GM12878 (cell line): ENCODE measurements at regions not wholly inside any gene's neighbourhood (a gene's known extent, or its start where the extent isn't known, plus 50 kb on each side); places are given as distances from the start of the nearest gene placed in this dataset.
"Not testable (repeated sequence)": the region's sequence is repeated elsewhere in the genome, so short reads cannot be mapped to it uniquely, and the experiment has no call there.

Experiments used
- ATAC-seq: fragments of 200-7000 bp; cut with Tn5 transposase; 3 replicates; pipeline ENCODE4 v1.9.1; 2020; ENCODE audit warnings: mild to moderate bottlenecking, moderate library complexity
- BruUV-seq: library from RNA; stranded (reverse); fragments of 400-500 nt; replicated peaks from 2 replicates; lab custom pipeline; 2021; lab: Mats Ljungman, UMichigan
- CTCF ChIA-PET: fragments of 300-600 bp; sonication (Branson Sonifier 250); formaldehyde crosslinking; extraction: SDS; loops from one replicate; lab custom pipeline; 2021; ENCODE audit warnings: inconsistent platforms; lab: Yijun Ruan, JAX
- POLR2A ChIA-PET: fragments of 350-600 bp; formaldehyde crosslinking; extraction: SDS; loops from one replicate; lab custom pipeline; 2021; ENCODE audit warnings: inconsistent platforms; lab: Charles Lee
- RAD21 ChIA-PET: fragments of 300-600 bp; sonication (Branson Sonifier 250); formaldehyde crosslinking; loops from one replicate; lab custom pipeline; 2023; ENCODE audit warnings: antibody characterized with exemption; ENCODE audit not compliant: unreplicated experiment; lab: Charles Lee
- SMC1A ChIA-PET: fragments of 300-600 bp; sonication (Branson Sonifier 250); formaldehyde crosslinking; loops from one replicate; lab custom pipeline; 2023; ENCODE audit not compliant: unreplicated experiment, uncharacterized antibody; lab: Charles Lee
- DNase-seq: peaks from one replicate; pipeline ENCODE4 v3.0.0-alpha.2; 2011; ENCODE audit warnings: low read depth, low spot score
- FAIRE-seq: peaks from 3 replicates; lab custom pipeline; 2011; peaks lifted over from hg19 to GRCh38; lab: Jason Lieb, UNC
- H2AFZ ChIP-seq: 2 replicates; pipeline ENCODE4 v1.6.0; 2011; ENCODE audit warnings: low read depth, low read length, control low read depth; ENCODE audit not compliant: control insufficient read depth
- H3K27ac ChIP-seq: 2 replicates; pipeline ENCODE4 v1.5.1; 2011; ENCODE audit warnings: control low read depth; ENCODE audit not compliant: control insufficient read depth, insufficient read depth
- H3K27me3 ChIP-seq, 2 experiments: replicated peaks in 1 of 2; 2 replicates each; pipeline versions ENCODE4 v1.6.0 to v1.6.1; 2011; ENCODE audit warnings: low read length in 1 of 2; ENCODE audit not compliant: control insufficient read depth in 2 of 2, insufficient read depth in 2 of 2
- H3K36me3 ChIP-seq, 2 experiments: 2 replicates each; pipeline ENCODE4 v1.5.1; 2011; ENCODE audit warnings: low read length in 1 of 2; ENCODE audit not compliant: control insufficient read depth in 2 of 2, insufficient read depth in 2 of 2
- H3K4me1 ChIP-seq: 2 replicates; pipeline ENCODE4 v1.6.1; 2011; ENCODE audit warnings: mild to moderate bottlenecking, low read length, moderate library complexity, mixed read lengths; ENCODE audit not compliant: control insufficient read depth, insufficient read depth
- H3K4me2 ChIP-seq: 2 replicates; pipeline ENCODE4 v1.6.0; 2011; ENCODE audit warnings: control low read depth; ENCODE audit not compliant: control insufficient read depth, insufficient read depth
- H3K4me3 ChIP-seq: fragments of 200-600 bp; sonication (generic); 2 replicates; pipeline ENCODE4 v1.5.1; 2016
- H3K79me2 ChIP-seq: 2 replicates; pipeline ENCODE4 v1.6.0; 2011; ENCODE audit warnings: low read length; ENCODE audit not compliant: control insufficient read depth, insufficient read depth
- H3K9ac ChIP-seq: 2 replicates; pipeline ENCODE4 v1.8.0; 2011; ENCODE audit warnings: low read length, control low read depth, mixed read lengths; ENCODE audit not compliant: control insufficient read depth, insufficient read depth
- H3K9me3 ChIP-seq: replicated peaks from 3 replicates; pipeline ENCODE4 v1.5.1; 2011; ENCODE audit warnings: mild to moderate bottlenecking, low read length; ENCODE audit not compliant: control insufficient read depth, insufficient read depth
- H4K20me1 ChIP-seq: 2 replicates; pipeline ENCODE4 v1.6.0; 2011; ENCODE audit not compliant: control insufficient read depth, insufficient read depth
- EGR1 ChIP-seq, 2 experiments: IDR thresholded peaks; 1 replicate in 1 of 2; 2 replicates in 1 of 2; pipeline ENCODE4 v1.6.1; 2011 to 2012; ENCODE audit warnings: low read depth in 2 of 2, low read length in 2 of 2, borderline replicate concordance in 1 of 2, mild to moderate bottlenecking in 1 of 2, moderate library complexity in 1 of 2
- IRF3 ChIP-seq: fragments of 450-650 bp; IDR thresholded peaks from 2 replicates; pipeline ENCODE4 v1.6.1; 2014; ENCODE audit warnings: mild to moderate bottlenecking
- MLLT1 ChIP-seq: fragments of 450-650 bp; IDR thresholded peaks from 2 replicates; pipeline ENCODE4 v1.6.1; 2016; ENCODE audit warnings: mild to moderate bottlenecking
- NR2F1 ChIP-seq: fragments of 450-650 bp; conservative IDR thresholded peaks from 2 replicates; pipeline ENCODE4 v1.6.1; 2017; ENCODE audit warnings: mild to moderate bottlenecking
- RB1 ChIP-seq: fragments of 450-650 bp; formaldehyde crosslinking; IDR thresholded peaks from 2 replicates; pipeline ENCODE4 v1.6.1; 2017; ENCODE audit warnings: mild to moderate bottlenecking, borderline replicate concordance
- REST ChIP-seq: IDR thresholded peaks from 2 replicates; pipeline ENCODE4 v1.6.1; 2012; ENCODE audit warnings: mild to moderate bottlenecking, low read depth, low read length
- SPI1 ChIP-seq: IDR thresholded peaks from 2 replicates; pipeline ENCODE4 v1.6.1; 2011; ENCODE audit warnings: low read depth, mild to moderate bottlenecking, low read length, moderate library complexity, borderline replicate concordance; ENCODE audit not compliant: insufficient read depth
- ZNF207 ChIP-seq: fragments of 450-650 bp; IDR thresholded peaks from 2 replicates; pipeline ENCODE4 v1.6.1; 2014; ENCODE audit warnings: antibody characterized with exemption, mild to moderate bottlenecking, borderline replicate concordance
- WGBS: methylation state at CpG from one replicate; pipeline ENCODE4 v1.1.6; 2016; ENCODE audit warnings: low lambda C conversion rate; ENCODE audit not compliant: insufficient replicate concordance, insufficient coverage; ENCODE audit errors: missing lambda C conversion rate; 5-methylcytosine and 5-hydroxymethylcytosine counted together
- in situ Hi-C: fragments of 300-500 bp; cut with MboI; formaldehyde crosslinking; loops from 9 replicates; pipeline ENCODE4 v1.14.3; 2018; ENCODE audit warnings: mixed read lengths
- intact Hi-C: fragments of 100-400 bp; cut with micrococcal nuclease; formaldehyde crosslinking; loops from one replicate; pipeline ENCODE4 v1.14.2; 2022; ENCODE audit not compliant: unreplicated experiment

- H3K79me2 ChIP-seq, H3K4me2 ChIP-seq, DNase-seq, H3K36me3 ChIP-seq, intact Hi-C loops, CTCF ChIA-PET, H3K27me3 ChIP-seq, H4K20me1 ChIP-seq, H3K4me1 ChIP-seq, H3K4me3 ChIP-seq, BruUV-seq, in situ Hi-C loops, H3K27ac ChIP-seq, SMC1A ChIA-PET, RAD21 ChIA-PET, POLR2A ChIA-PET, H3K9me3 ChIP-seq, H2AFZ ChIP-seq, ATAC-seq, H3K9ac ChIP-seq, FAIRE-seq: not testable (repeated sequence)
- TF ChIP-seq SPI1, result peak; percentile 15; the same call in 1 of the 2 replicates
- WGBS, result 19% methylated on average over 11 of the region's 11 CpGs
Measured at GRCh38 chr2:106330384-106331261, 136.5 kb upstream of the UXS1 start.

GRCh38 chr2:106323337-106324013, 129.4 kb upstream of the UXS1 start:
- SMC1A ChIA-PET, result interaction anchor here (1.2 kb wide), 1 partner anchor 18 kb away, joined by 3 read pairs; no protein-coding TSS in a partner anchor
- RAD21 ChIA-PET, result no interaction called here
- intact Hi-C loops (no loop called here), in situ Hi-C loops (no loop called here)
- BruUV-seq, result no TSS peak
- Histone ChIP-seq H4K20me1 (no peaks in the 10 kb centered on the region), H3K36me3 (no peaks in the 10 kb centered on the region), H3K4me1 (no peaks in the 10 kb centered on the region), H3K9ac (no peak overlapping the region), H3K9me3 (no peaks in the 10 kb centered on the region), H3K27me3 (peaks cover 0 to 2% of the 10 kb centered on the region in 2 experiments; a peak in 1 of 4 replicates), H3K4me2 (no peak overlapping the region), H3K4me3 (no peak overlapping the region), H2AFZ (no peak overlapping the region), H3K27ac (no peak overlapping the region), H3K79me2 (no peaks in the 10 kb centered on the region)
- 60% methylated on average over 10 of the region's 10 CpGs for WGBS
- ATAC-seq (no peak), FAIRE-seq (no peak), DNase-seq (no peak)
- CTCF ChIA-PET, result interaction anchor here (0.9 kb wide), 1 partner anchor 26 kb away, joined by 3 read pairs; no protein-coding TSS in a partner anchor
- POLR2A ChIA-PET, result no interaction called here
- no peak for TF ChIP-seq ZNF207
- no peak for TF ChIP-seq RB1
- no peak for TF ChIP-seq EGR1 (IDR thresholded peaks at IDR 0.05; ENCODE audit: borderline replicate concordance in 1 of 2, low read depth in 2 of 2, low read length in 2 of 2)
- no peak for TF ChIP-seq MLLT1
- TF ChIP-seq IRF3, result no peak
- no peak for TF ChIP-seq NR2F1
- TF ChIP-seq REST, result no peak
